Activated naive CD4-positive, alpha-beta T cell treated with anti-CD3 and anti-CD28 coated beads, Interleukin-2, amount 50 U/mL, for 24 hours (primary cell): ENCODE measurements at regions not wholly inside any gene's neighbourhood (a gene's known extent, or its start where the extent isn't known, plus 50 kb on each side); places are given as distances from the start of the nearest gene placed in this dataset.
"Not testable (repeated sequence)": the region's sequence is repeated elsewhere in the genome, so short reads cannot be mapped to it uniquely, and the experiment has no call there.

Experiments used
- H3K27ac Mint-ChIP-seq: one replicate; pipeline ENCODE4 v1.8.0; 2021; ENCODE audit warnings: mild to moderate bottlenecking, mixed read lengths
- H3K27me3 Mint-ChIP-seq: one replicate; pipeline ENCODE4 v1.8.0; 2021; ENCODE audit warnings: mixed read lengths
- H3K36me3 Mint-ChIP-seq: one replicate; pipeline ENCODE4 v1.8.0; 2021; ENCODE audit warnings: mixed read lengths
- H3K4me1 Mint-ChIP-seq: one replicate; pipeline ENCODE4 v1.8.0; 2021; ENCODE audit warnings: mixed read lengths
- H3K4me3 Mint-ChIP-seq: one replicate; pipeline ENCODE4 v1.8.0; 2021; ENCODE audit warnings: mild to moderate bottlenecking, mixed read lengths
- H3K9me3 Mint-ChIP-seq: one replicate; pipeline ENCODE4 v1.8.0; 2021; ENCODE audit warnings: mixed read lengths

GRCh38 chr3:158950178-158950901 lies 148.5 kb downstream of the MFSD1 start:
- H3K27ac Mint-ChIP-seq = no peak overlapping the region
- H3K36me3 Mint-ChIP-seq = no peaks in the 10 kb centered on the region
- no peaks in the 10 kb centered on the region for H3K27me3 Mint-ChIP-seq
- no peaks in the 10 kb centered on the region for H3K4me1 Mint-ChIP-seq
- H3K4me3 Mint-ChIP-seq = no peak overlapping the region
- no peaks in the 10 kb centered on the region for H3K9me3 Mint-ChIP-seq

DNA sequence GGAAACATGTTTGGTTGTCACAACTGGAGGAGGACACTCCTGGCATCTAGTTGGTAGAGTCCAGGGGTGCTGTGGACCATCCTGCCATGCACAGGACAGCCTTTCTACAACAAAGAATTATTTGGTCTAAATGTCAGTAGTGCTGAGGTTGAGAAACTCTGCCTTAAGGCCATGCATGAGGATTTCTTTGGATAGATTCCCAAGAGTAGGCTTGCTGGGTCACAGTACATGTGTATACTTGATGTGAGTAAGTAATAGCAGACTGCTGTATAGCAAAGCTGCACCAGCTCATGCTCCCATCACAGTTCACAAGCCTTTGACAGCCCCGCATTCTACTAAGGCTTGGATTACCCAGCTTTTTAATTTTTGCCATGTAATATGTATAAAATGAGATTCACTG lies 151.3 kb downstream of the MFSD1 start:
- Mint-ChIP-seq H3K9me3 (no peaks in the 10 kb centered on the region), H3K27ac (no peak overlapping the region), H3K27me3 (no peaks in the 10 kb centered on the region)

GRCh38 chr3:158954420-158954819 lies 152.6 kb downstream of the MFSD1 start:
- peaks cover 2% of the 10 kb centered on the region for H3K27me3 Mint-ChIP-seq
- no peak overlapping the region for H3K27ac Mint-ChIP-seq
- H3K4me1 Mint-ChIP-seq = no peaks in the 10 kb centered on the region
- no peak overlapping the region for H3K4me3 Mint-ChIP-seq
- H3K36me3 Mint-ChIP-seq = no peaks in the 10 kb centered on the region
- peaks cover 6% of the 10 kb centered on the region for H3K9me3 Mint-ChIP-seq

More for the DNA sequence above, 151.3 kb downstream of the MFSD1 start:
- no peak overlapping the region for H3K4me3 Mint-ChIP-seq
- H3K36me3 Mint-ChIP-seq = no peaks in the 10 kb centered on the region
- H3K4me1 Mint-ChIP-seq = no peaks in the 10 kb centered on the region

DNA sequence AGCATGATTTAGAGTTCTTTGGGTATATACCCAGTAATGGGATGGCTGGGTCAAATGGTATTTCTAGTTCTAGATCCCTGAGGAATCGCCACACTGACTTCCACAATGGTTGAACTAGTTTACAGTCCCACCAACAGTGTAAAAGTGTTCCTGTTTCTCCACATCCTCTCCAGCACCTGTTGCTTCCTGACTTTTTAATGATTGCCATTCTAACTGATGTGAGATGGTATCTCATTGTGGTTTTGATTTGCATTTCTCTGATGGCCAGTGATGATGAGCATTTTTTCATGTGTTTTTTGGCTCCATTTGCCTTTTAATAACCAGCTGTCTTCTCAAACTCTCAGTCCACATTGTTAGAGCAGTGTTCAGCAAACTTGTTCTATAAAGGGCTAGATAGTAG lies 155.9 kb downstream of the MFSD1 start:
- H3K36me3 Mint-ChIP-seq, H3K4me1 Mint-ChIP-seq, H3K4me3 Mint-ChIP-seq, H3K27me3 Mint-ChIP-seq, H3K9me3 Mint-ChIP-seq, H3K27ac Mint-ChIP-seq: not testable (repeated sequence)

- H3K4me3 Mint-ChIP-seq = no peak overlapping the region
- H3K27ac Mint-ChIP-seq = no peak overlapping the region
- peaks cover 6% of the 10 kb centered on the region for H3K9me3 Mint-ChIP-seq
- no peaks in the 10 kb centered on the region for H3K4me1 Mint-ChIP-seq
- no peaks in the 10 kb centered on the region for H3K36me3 Mint-ChIP-seq
- peaks cover 3% of the 10 kb centered on the region for H3K27me3 Mint-ChIP-seq
Observed at GRCh38 chr3:158958873-158959272, 157.0 kb downstream of the MFSD1 start.

DNA sequence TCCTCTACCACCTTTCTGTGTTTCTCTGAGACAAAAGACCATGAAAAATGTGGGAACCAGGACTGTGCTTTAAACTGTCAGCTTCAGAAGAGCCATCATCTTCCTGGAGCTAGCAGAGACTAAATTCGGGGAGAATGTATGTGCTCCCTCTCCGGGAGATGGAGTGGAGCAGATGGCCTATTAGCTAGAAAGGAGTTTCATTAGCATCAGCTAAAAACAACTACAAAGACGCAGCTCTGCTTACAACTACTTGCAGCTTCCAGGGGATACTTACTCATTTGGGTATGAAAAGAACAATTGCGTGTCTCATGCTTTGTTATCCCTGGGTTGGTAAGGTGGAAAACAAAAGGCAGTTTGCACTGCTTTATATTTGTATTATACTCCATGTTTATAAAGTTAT lies 159.6 kb downstream of the MFSD1 start:
- H3K27me3 Mint-ChIP-seq = peaks cover 4% of the 10 kb centered on the region
- H3K36me3 Mint-ChIP-seq = no peaks in the 10 kb centered on the region
- peaks cover 6% of the 10 kb centered on the region for H3K9me3 Mint-ChIP-seq
- H3K4me1 Mint-ChIP-seq = no peaks in the 10 kb centered on the region
- H3K27ac Mint-ChIP-seq = no peak overlapping the region
- no peak overlapping the region for H3K4me3 Mint-ChIP-seq

DNA sequence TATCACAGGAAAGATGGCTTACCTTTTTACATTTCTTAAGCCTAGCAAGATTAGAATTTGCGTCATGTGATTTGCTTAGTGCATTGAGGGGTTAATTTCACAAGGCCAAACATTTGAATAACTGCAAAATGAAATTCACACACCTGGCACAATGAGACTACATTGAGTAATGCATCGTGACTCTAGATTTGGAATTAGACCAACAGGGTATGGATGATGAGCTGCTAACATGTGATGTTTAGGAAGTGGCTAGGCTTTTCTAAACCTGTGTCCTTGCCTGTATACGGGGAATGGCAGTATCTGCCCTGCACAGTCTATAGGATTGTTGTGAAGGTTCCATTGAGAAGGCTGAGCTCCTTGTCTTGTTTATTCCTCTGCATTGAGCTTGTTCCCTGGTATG lies 160.1 kb downstream of the MFSD1 start:
- peaks cover 4% of the 10 kb centered on the region for H3K27me3 Mint-ChIP-seq
- no peak overlapping the region for H3K4me3 Mint-ChIP-seq
- no peaks in the 10 kb centered on the region for H3K36me3 Mint-ChIP-seq
- no peaks in the 10 kb centered on the region for H3K4me1 Mint-ChIP-seq
- H3K27ac Mint-ChIP-seq = no peak overlapping the region
- peaks cover 6% of the 10 kb centered on the region for H3K9me3 Mint-ChIP-seq

DNA sequence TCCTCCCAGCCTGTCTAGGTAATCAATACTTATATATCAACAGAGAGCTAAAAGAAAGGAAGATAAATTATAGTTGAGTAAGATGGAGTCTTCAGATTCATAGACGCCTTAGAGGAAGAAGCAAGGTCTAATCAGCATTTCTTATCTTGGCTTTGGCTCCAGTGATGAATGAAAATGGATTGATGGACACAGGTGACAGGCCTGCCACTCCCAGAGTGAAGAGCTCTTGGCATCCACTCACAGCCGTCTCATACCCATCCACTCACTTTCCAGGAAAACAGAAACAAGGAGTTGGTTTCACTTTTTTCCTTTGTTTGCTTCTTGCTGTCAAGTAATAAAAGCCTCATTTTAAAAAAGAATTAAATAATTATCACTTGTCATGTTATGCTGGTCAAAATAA lies 168.2 kb downstream of the MFSD1 start:
- Mint-ChIP-seq H3K27ac (no peak overlapping the region), H3K4me1 (no peaks in the 10 kb centered on the region), H3K36me3 (no peaks in the 10 kb centered on the region), H3K9me3 (no peaks in the 10 kb centered on the region), H3K4me3 (no peak overlapping the region), H3K27me3 (peaks cover 2% of the 10 kb centered on the region)

DNA sequence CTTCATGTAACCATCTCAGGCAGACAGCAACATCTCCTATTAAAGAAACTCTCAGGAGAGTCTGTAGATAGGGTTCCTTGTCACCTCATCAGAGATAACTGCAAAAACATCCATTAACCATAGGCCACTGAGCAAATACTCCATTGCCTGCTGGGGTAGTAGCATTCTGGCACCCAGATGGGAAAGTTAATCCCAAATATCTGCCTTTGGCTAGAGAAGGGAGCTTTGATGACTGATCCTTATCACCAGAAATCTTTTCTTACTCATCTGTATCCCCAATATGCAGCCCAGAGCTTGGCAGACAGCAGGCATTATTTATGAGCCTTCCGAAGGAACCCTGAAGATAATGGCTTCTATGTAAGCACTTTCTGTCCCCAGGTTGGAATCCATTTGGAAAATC lies 173.1 kb downstream of the MFSD1 start:
- no peaks in the 10 kb centered on the region for H3K9me3 Mint-ChIP-seq
- peaks cover 3% of the 10 kb centered on the region for H3K27me3 Mint-ChIP-seq
- H3K4me3 Mint-ChIP-seq = no peak overlapping the region
- H3K36me3 Mint-ChIP-seq = no peaks in the 10 kb centered on the region
- H3K4me1 Mint-ChIP-seq = no peaks in the 10 kb centered on the region
- no peak overlapping the region for H3K27ac Mint-ChIP-seq

GRCh38 chr3:158976966-158977365 lies 175.1 kb downstream of the MFSD1 start:
- no peak overlapping the region for H3K4me3 Mint-ChIP-seq
- H3K4me1 Mint-ChIP-seq = no peaks in the 10 kb centered on the region
- no peaks in the 10 kb centered on the region for H3K36me3 Mint-ChIP-seq
- H3K27me3 Mint-ChIP-seq = peaks cover 2% of the 10 kb centered on the region
- no peak overlapping the region for H3K27ac Mint-ChIP-seq
- no peaks in the 10 kb centered on the region for H3K9me3 Mint-ChIP-seq

DNA sequence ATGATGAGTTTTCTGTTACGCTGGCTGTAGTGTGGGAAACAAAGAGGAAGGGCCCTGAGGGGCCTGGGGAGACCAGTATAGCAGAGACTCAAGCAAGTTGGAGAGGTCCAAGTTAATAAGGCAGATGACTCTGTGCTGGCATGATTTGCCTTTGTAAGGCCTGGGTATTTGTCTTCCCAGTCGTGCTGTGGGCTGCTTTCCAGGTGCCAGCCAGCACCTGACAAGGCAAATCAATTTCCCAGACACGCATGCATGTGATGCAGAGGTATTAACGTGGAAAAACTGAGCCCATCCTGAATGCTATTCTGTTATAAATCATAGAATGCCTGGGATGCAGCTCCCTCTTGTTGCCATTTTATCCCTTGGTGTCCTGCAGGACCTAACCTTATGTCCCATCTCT lies 175.6 kb downstream of the MFSD1 start:
- peaks cover 2% of the 10 kb centered on the region for H3K27me3 Mint-ChIP-seq
- H3K4me1 Mint-ChIP-seq = no peaks in the 10 kb centered on the region
- H3K27ac Mint-ChIP-seq = no peak overlapping the region
- no peaks in the 10 kb centered on the region for H3K36me3 Mint-ChIP-seq
- H3K4me3 Mint-ChIP-seq = no peak overlapping the region
- H3K9me3 Mint-ChIP-seq = no peaks in the 10 kb centered on the region

- no peak overlapping the region for H3K4me3 Mint-ChIP-seq
- peaks cover 1% of the 10 kb centered on the region for H3K27me3 Mint-ChIP-seq
- no peaks in the 10 kb centered on the region for H3K9me3 Mint-ChIP-seq
- H3K27ac Mint-ChIP-seq = no peak overlapping the region
- no peaks in the 10 kb centered on the region for H3K4me1 Mint-ChIP-seq
- no peaks in the 10 kb centered on the region for H3K36me3 Mint-ChIP-seq
Observed at GRCh38 chr3:158983216-158984099, 181.6 kb downstream of the MFSD1 start.

GRCh38 chr3:158991146-158991705 lies 189.4 kb downstream of the MFSD1 start:
- no peaks in the 10 kb centered on the region for H3K4me1 Mint-ChIP-seq
- no peak overlapping the region for H3K27ac Mint-ChIP-seq
- no peaks in the 10 kb centered on the region for H3K9me3 Mint-ChIP-seq
- H3K4me3 Mint-ChIP-seq = no peak overlapping the region
- no peaks in the 10 kb centered on the region for H3K36me3 Mint-ChIP-seq
- H3K27me3 Mint-ChIP-seq = no peaks in the 10 kb centered on the region

DNA sequence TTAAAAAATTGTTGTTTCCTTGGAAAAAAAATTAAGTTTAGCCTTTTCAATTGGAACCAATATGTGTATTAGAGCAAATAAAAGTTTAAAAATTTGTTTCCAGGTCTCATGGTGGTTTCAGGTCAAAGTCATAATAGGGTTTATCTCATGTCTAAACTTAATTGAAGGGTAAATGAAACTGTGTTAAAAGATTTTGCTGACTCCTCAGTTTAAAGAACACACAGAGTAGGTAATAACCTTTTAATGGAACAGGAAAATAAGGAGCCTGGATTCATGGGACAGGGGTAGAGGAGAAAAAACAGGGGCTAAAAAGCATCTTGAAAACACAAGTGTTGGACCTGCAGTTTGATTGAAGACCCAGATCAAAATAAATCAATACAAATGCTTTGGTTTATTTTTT lies 190.6 kb downstream of the MFSD1 start:
- no peaks in the 10 kb centered on the region for H3K27me3 Mint-ChIP-seq
- H3K4me3 Mint-ChIP-seq = no peak overlapping the region
- H3K4me1 Mint-ChIP-seq = no peaks in the 10 kb centered on the region
- no peaks in the 10 kb centered on the region for H3K9me3 Mint-ChIP-seq
- no peak overlapping the region for H3K27ac Mint-ChIP-seq
- no peaks in the 10 kb centered on the region for H3K36me3 Mint-ChIP-seq

DNA sequence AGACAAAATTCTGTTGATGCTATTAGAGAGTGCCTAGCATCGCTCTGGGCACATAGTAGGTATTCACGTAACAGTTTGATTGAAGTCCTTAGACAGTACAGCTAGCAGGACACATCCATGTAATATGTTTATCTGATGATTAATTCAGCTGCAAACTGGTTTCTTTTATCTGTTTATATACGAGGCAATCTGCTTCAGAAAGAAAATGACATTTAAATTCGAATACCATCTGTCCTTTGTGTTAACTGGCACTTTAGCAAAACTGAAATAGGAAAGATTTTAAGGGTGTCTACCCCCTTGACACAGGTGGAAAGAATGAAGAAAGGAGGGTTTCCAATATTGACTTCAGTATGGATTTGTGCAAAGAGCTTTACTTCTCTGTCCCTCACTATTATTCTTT lies 192.5 kb downstream of the MFSD1 start:
- Mint-ChIP-seq H3K9me3 (no peaks in the 10 kb centered on the region), H3K27me3 (no peaks in the 10 kb centered on the region), H3K4me1 (no peaks in the 10 kb centered on the region), H3K36me3 (no peaks in the 10 kb centered on the region), H3K27ac (no peak overlapping the region), H3K4me3 (no peak overlapping the region)

- no peaks in the 10 kb centered on the region for H3K27me3 Mint-ChIP-seq
- H3K4me1 Mint-ChIP-seq = no peaks in the 10 kb centered on the region
- H3K9me3 Mint-ChIP-seq = no peaks in the 10 kb centered on the region
- no peak overlapping the region for H3K4me3 Mint-ChIP-seq
- H3K27ac Mint-ChIP-seq = no peak overlapping the region
- no peaks in the 10 kb centered on the region for H3K36me3 Mint-ChIP-seq
Observed at GRCh38 chr3:159001711-159002110, 199.9 kb downstream of the MFSD1 start.
